ENCODE measurements at regions not wholly inside any gene's neighbourhood (a gene's known extent, or its start where the extent isn't known, plus 50 kb on each side); places are given as distances from the start of the nearest gene placed in this dataset. TPM values are rescaled to one million over a fixed set of nuclear protein-coding genes. Genes with fewer than 3 reads are reported as not detected.
A peak's percentile ranks its signal among the peaks of the same experiment; 100 is the strongest.

DNA sequence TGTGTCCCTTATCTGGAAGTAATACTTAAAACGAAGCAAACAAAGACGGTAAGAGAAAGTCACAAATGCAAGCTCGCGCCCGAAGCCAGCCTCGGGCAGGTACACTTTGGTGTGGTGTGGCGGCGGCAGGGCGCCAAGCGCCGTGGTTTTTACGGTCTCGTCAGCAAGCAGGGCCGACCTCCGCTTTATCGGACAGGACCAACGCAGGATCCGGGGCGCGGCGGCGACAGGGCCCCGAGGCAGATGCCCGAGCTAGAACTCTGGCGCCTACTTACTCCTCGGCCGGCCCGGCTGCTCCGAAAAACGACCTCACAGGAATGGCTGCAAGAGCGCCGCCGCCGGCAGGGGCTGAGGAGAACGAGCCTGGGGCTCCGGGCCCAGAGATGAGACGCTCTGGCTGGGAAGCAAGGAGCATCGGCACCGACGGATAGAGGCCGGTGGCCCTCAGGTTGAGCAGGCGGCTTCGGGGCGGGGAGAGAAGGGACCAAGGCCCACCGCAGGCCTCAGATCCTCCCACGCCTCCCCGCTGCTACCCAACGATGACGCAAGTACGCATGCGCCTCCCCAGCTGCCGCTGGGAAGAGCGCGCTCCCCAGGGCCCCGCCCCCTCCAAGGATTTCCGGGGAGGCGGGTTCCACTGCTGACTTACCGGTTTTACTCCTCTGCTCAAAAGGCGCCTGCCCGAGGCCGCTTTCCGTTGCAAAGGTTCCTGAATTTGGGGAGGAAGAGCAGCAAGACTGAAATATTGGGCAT lies 60.6 kb downstream of the FAM217A start:
- Histone ChIP-seq H3K4me1 (ENCODE audit: control insufficient read depth in 2 of 2, insufficient read depth in 2 of 2, low read length in 2 of 2) (peaks cover 30 to 40% of the 10 kb centered on the region in 2 donors), H3K4me3 (ENCODE audit: control extremely low read depth in 1 of 5, extremely low read depth in 1 of 5, insufficient read depth in 1 of 5, low read depth in 2 of 5, low read length in 4 of 5) (peak overlapping the region; percentile 71 to 91 (median 80)), H2AFZ (ENCODE audit: insufficient read depth, low read depth, low read length, poor library complexity, severe bottlenecking) (peak overlapping the region; percentile 93), H3K4me2 (replicated peaks; ENCODE audit: low read depth, low read length, poor library complexity, severe bottlenecking) (peak overlapping the region; percentile 81), H3K9ac (ENCODE audit: low read length) (peak overlapping the region; percentile 86), H3K9me3 (ENCODE audit: control extremely low read depth in 1 of 3, control insufficient read depth in 2 of 3, insufficient read depth in 1 of 3, low read length in 2 of 3) (no peaks in the 10 kb centered on the region), H3K27me3 (replicated peaks in 1 of 4; ENCODE audit: control extremely low read depth in 1 of 4, control insufficient read depth in 3 of 4, insufficient read depth in 4 of 4, low read length in 3 of 4) (no peaks in the 10 kb centered on the region), H3K36me3 (replicated peaks in 1 of 2; ENCODE audit: control extremely low read depth in 1 of 2, control insufficient read depth in 1 of 2, extremely low read depth in 1 of 2, insufficient read depth in 2 of 2, low read length in 1 of 2) (no peaks in the 10 kb centered on the region), H4K20me1 (ENCODE audit: control insufficient read depth, insufficient read depth, low read length, poor library complexity, severe bottlenecking) (peaks cover 27% of the 10 kb centered on the region), H3K79me2 (ENCODE audit: control insufficient read depth, insufficient read depth, low read length) (peaks cover 45% of the 10 kb centered on the region), H3K27ac (ENCODE audit: low read length in 2 of 2) (peak overlapping the region; percentile 94 to 97)
- H3K27me3 Mint-ChIP-seq, result no peaks in the 10 kb centered on the region
- ChIA-PET POLR2A (interaction anchor here (0.5 to 1.6 kb wide), 6 partner anchors 10 to 811 kb away, joined by 3 to 6 read pairs (median 4); partner anchors contain the start of genes ECI2, PSMG4 and PXDC1), CTCF (interaction anchor here (0.6 to 2.6 kb wide), 10 partner anchors 10 to 738 kb away, joined by 3 to 15 read pairs (median 4); partner anchors contain the start of gene FAM50B)
- peak overlapping the region; percentile 99 for H3K27ac Mint-ChIP-seq
- ATAC-seq (ENCODE audit: low read depth) (peak; percentile 73), DNase-seq (peak; percentile 98)
- intact Hi-C loops (cut with micrococcal nuclease), result loop anchor here (1.0 to 10.0 kb wide), 8 partner anchors 118 to 1031 kb away; partner anchors contain the start of genes BPHL, CDYL, FAM50B and RIPK1
- H3K9me3 Mint-ChIP-seq (ENCODE audit: insufficient read depth), result no peaks in the 10 kb centered on the region
- under 1% methylated on average over 60 of the region's 62 CpGs for WGBS (ENCODE audit: insufficient coverage)
- H3K4me1 Mint-ChIP-seq, result peaks cover 70% of the 10 kb centered on the region
- TF ChIP-seq EZH2 (IDR thresholded peaks at IDR 0.05; ENCODE audit: borderline replicate concordance, insufficient read depth, low read depth, low read length, poor library complexity, severe bottlenecking), result no peak
- TF ChIP-seq, protein P1, sequence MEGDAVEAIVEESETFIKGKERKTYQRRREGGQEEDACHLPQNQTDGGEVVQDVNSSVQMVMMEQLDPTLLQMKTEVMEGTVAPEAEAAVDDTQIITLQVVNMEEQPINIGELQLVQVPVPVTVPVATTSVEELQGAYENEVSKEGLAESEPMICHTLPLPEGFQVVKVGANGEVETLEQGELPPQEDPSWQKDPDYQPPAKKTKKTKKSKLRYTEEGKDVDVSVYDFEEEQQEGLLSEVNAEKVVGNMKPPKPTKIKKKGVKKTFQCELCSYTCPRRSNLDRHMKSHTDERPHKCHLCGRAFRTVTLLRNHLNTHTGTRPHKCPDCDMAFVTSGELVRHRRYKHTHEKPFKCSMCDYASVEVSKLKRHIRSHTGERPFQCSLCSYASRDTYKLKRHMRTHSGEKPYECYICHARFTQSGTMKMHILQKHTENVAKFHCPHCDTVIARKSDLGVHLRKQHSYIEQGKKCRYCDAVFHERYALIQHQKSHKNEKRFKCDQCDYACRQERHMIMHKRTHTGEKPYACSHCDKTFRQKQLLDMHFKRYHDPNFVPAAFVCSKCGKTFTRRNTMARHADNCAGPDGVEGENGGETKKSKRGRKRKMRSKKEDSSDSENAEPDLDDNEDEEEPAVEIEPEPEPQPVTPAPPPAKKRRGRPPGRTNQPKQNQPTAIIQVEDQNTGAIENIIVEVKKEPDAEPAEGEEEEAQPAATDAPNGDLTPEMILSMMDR (IDR thresholded peaks at IDR 0.05), result peak; percentile 43
- peak overlapping the region; percentile 96 for H3K4me3 Mint-ChIP-seq

Small RNA genes lying in the stretch of these regions (small RNA-seq; reads per million reads assigned to genes)
- not detected for gene AL590004.1 (ENCODE audit: insufficient read length, low read depth, low replicate concordance)

All from B cell (primary cell).